Mesothelial cell of epicardium (in vitro differentiated cells): ENCODE measurements at regions not wholly inside any gene's neighbourhood (a gene's known extent, or its start where the extent isn't known, plus 50 kb on each side); places are given as distances from the start of the nearest gene placed in this dataset.
"Not testable (repeated sequence)": the region's sequence is repeated elsewhere in the genome, so short reads cannot be mapped to it uniquely, and the experiment has no call there.

Experiments used
- DNase-seq, 2 experiments: peaks; one replicate each; pipeline ENCODE4 v3.0.0; 2021; ENCODE audit warnings: low spot score in 2 of 2; ENCODE audit not compliant: unreplicated experiment in 2 of 2
- H3K27ac Mint-ChIP-seq: 2 replicates; pipeline ENCODE4 v1.8.0; 2021; ENCODE audit warnings: mixed read lengths
- H3K27me3 Mint-ChIP-seq: 2 replicates; pipeline ENCODE4 v1.8.0; 2021; ENCODE audit warnings: low read depth, mixed read lengths
- H3K36me3 Mint-ChIP-seq: 2 replicates; pipeline ENCODE4 v1.8.0; 2021; ENCODE audit warnings: mixed read lengths
- H3K4me1 Mint-ChIP-seq: 2 replicates; pipeline ENCODE4 v1.8.0; 2021; ENCODE audit warnings: mixed read lengths
- H3K4me3 Mint-ChIP-seq: 2 replicates; pipeline ENCODE4 v1.8.0; 2021; ENCODE audit warnings: mild to moderate bottlenecking, moderate library complexity, mixed read lengths
- H3K9me3 Mint-ChIP-seq: 2 replicates; pipeline ENCODE4 v1.8.0; 2021; ENCODE audit warnings: mixed read lengths
- TF ChIP-seq, protein P1 (sequence below): fragments of 200-600 bp; sonication (generic); IDR thresholded peaks from one replicate; pipeline ENCODE4 v1.5.0; 2021; ENCODE audit warnings: antibody characterized with exemption; ENCODE audit not compliant: unreplicated experiment

DNA sequence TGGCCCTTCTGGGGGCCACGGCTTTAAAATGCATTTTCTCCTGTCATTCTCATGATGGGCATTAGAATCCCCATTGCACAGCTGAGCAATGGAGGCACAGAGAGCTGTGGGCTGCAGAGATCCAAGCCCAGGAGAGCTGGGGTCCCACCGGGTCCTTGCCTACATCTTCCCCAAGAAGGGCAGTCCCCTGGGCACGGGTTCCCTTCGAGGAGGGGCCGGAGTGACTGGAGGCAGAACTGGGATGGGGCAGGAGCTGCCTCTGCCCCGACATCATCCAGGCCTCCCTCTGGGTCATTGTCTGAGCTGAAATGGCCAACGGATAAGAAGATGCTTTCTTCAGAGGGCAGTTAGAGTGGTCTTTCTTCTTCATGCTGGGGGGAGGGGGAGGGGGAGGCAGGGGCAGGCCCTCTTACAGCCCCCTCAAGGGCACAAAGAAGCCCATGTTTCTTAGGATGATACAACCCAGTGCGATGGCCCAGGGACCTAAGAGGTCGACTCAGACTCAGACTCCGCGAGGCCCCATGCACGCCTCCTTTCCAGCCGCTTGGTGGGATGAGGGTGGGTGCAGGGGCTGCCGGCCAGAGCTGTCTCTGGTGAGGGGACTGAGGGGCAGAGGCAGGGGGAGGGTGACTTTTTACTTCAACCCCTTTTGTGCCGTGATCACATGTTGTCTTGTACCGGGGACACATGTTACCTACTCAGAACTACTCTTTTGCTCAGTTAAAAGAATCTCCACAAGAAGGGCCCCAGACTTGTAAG is 112.4 kb upstream of the IRX2 start:
- Mint-ChIP-seq H3K9me3 (no peaks in the 10 kb centered on the region), H3K27ac (no peak overlapping the region), H3K4me3 (no peak overlapping the region), H3K36me3 (no peaks in the 10 kb centered on the region), H3K4me1 (peaks cover 22% of the 10 kb centered on the region), H3K27me3 (peaks cover 7% of the 10 kb centered on the region)
- TF ChIP-seq, protein P1, sequence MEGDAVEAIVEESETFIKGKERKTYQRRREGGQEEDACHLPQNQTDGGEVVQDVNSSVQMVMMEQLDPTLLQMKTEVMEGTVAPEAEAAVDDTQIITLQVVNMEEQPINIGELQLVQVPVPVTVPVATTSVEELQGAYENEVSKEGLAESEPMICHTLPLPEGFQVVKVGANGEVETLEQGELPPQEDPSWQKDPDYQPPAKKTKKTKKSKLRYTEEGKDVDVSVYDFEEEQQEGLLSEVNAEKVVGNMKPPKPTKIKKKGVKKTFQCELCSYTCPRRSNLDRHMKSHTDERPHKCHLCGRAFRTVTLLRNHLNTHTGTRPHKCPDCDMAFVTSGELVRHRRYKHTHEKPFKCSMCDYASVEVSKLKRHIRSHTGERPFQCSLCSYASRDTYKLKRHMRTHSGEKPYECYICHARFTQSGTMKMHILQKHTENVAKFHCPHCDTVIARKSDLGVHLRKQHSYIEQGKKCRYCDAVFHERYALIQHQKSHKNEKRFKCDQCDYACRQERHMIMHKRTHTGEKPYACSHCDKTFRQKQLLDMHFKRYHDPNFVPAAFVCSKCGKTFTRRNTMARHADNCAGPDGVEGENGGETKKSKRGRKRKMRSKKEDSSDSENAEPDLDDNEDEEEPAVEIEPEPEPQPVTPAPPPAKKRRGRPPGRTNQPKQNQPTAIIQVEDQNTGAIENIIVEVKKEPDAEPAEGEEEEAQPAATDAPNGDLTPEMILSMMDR = no peak
- no peak for DNase-seq

DNA sequence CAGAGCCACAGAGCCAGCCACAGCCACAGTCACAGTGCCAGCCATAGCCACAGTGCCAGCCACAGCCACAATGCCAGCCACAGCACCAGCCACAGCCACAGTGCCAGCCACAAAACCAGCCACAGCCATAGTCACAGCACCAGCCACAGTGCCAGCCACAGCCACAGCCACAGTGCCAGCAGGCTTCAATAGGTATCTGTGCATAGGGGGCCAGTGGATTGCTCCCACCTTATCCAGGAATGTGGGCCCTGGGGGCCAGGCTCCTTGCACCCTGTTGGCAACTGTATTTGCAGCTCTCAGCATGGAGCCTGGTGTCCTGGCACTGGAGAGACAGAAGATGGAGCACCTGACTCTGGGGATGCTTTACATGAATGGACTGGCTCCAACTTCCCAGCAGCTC is 111.7 kb upstream of the IRX2 start:
- TF ChIP-seq, protein P1 = no peak
- Mint-ChIP-seq H3K36me3 (no peaks in the 10 kb centered on the region), H3K4me1 (peaks cover 23% of the 10 kb centered on the region), H3K27me3 (peaks cover 7% of the 10 kb centered on the region), H3K4me3 (no peak overlapping the region), H3K27ac (no peak overlapping the region), H3K9me3 (no peaks in the 10 kb centered on the region)
- DNase-seq = no peak

DNA sequence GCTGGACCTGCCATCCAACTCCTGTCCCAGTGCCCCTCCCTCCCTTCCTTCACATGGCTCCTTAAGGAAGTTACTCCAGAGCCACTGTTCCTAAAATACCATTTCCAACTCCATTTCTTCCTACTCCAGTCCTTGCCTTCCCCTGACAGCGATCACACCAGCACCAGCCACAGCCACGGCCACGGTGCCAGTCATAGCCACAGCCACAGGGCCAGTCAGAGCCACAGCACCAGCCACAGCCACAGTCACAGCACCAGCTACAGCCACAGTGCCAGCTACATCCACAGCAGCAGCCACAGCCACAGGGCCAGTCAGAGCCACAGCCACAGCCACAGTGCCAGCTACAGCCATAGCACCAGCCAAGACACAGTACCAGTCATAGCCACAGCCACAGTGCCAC is 110.7 kb upstream of the IRX2 start:
- H3K4me1 Mint-ChIP-seq = peaks cover 23% of the 10 kb centered on the region
- not testable (repeated sequence) for DNase-seq, H3K9me3 Mint-ChIP-seq, H3K4me3 Mint-ChIP-seq, H3K36me3 Mint-ChIP-seq, H3K27me3 Mint-ChIP-seq
- H3K27ac Mint-ChIP-seq = peak overlapping the region; percentile 80

DNA sequence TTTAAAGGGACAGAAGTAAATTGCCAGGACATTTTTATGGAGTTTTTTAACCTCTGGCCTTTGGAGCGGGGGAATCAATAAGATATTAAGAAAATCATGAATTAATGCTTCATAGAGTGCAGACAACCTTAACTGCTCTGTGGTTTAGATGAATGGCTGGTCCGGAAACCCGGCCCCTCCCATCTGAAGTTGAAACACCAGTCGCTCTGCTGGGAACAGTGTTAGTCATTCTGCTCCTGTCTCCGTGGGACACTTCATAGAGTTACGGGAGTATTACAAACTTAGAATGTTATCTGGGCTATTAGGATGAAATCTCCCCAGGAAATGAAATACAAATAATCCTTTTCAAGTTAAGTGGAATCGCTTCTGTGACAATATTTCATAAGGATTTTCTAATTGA is 110.1 kb upstream of the IRX2 start:
- Mint-ChIP-seq H3K27ac (peak overlapping the region; percentile 80), H3K9me3 (no peaks in the 10 kb centered on the region), H3K4me3 (peak overlapping the region; percentile 20), H3K27me3 (no peaks in the 10 kb centered on the region), H3K4me1 (peaks cover 23% of the 10 kb centered on the region), H3K36me3 (no peaks in the 10 kb centered on the region)
- TF ChIP-seq, protein P1 = no peak
- DNase-seq = no peak

DNA sequence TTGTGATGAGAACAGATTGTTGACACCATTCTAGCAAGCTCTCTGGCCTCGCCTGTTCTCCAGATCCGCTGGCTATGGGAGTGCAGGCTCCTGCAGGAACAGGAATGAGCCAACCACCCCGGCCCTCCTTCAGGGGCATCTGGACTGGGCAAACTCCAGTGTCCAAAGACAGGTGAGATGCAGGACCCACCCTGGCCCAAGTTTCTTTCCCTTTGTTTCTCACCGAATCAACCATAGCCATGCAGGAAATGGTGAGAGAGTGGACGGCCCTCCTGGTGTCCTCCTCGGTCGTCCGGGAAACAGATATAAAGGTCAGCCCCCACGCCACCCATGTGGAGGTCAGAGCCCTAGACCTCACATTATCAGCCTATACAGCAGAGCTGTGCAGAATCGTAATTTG is 108.6 kb upstream of the IRX2 start:
- Mint-ChIP-seq H3K9me3 (no peaks in the 10 kb centered on the region), H3K36me3 (no peaks in the 10 kb centered on the region), H3K27me3 (no peaks in the 10 kb centered on the region), H3K27ac (no peak overlapping the region), H3K4me1 (peaks cover 23% of the 10 kb centered on the region), H3K4me3 (no peak overlapping the region)
- no peak for DNase-seq
- TF ChIP-seq, protein P1 = no peak

DNA sequence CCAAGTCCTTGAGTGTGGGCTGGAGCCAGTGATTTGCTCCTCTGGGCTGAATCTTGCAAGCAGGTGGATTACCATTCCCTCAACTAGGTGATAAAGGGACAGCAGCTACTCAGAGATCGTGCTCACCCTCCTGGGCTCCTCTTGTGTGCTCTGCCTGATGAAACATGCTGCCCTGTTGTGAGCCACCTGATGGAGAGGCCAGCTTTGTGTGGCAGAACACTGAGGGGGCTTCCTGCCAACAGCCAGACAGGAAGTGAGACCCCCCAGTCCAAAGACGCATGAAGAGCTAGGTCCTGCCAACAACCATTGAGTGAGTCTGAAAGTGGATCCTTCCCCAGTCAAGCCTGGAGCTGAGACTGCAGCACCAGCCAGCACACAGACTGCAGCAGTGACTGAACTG is 106.4 kb upstream of the IRX2 start:
- no peak overlapping the region for H3K4me3 Mint-ChIP-seq
- no peaks in the 10 kb centered on the region for H3K27me3 Mint-ChIP-seq
- TF ChIP-seq, protein P1 = no peak
- DNase-seq = no peak
- H3K4me1 Mint-ChIP-seq = peaks cover 23% of the 10 kb centered on the region
- no peaks in the 10 kb centered on the region for H3K36me3 Mint-ChIP-seq
- no peaks in the 10 kb centered on the region for H3K9me3 Mint-ChIP-seq
- no peak overlapping the region for H3K27ac Mint-ChIP-seq
